ENCODE measurements at regions not wholly inside any gene's neighbourhood (a gene's known extent, or its start where the extent isn't known, plus 50 kb on each side); places are given as distances from the start of the nearest gene placed in this dataset.

- TF ChIP-seq TCF7L2 (IDR thresholded peaks at IDR 0.05; ENCODE audit: low read depth, low read length) (no peak), CTCF (IDR thresholded peaks at IDR 0.05 in 2 of 3, conservative IDR thresholded peaks at IDR 0.05 in 1 of 3; ENCODE audit: insufficient read depth in 2 of 3, low read depth in 1 of 3, low read length in 3 of 3) (no peak), MCM7 (IDR thresholded peaks at IDR 0.05) (no peak), TSHZ1 (CRISPR knock-in tag; IDR thresholded peaks at IDR 0.05) (no peak), RAD21 (CRISPR knock-in tag; conservative IDR thresholded peaks at IDR 0.05 in 1 of 2, IDR thresholded peaks at IDR 0.05 in 1 of 2) (no peak), PRPF4 (IDR thresholded peaks at IDR 0.05; ENCODE audit: insufficient read depth, low read depth, low read length, poor library complexity, severe bottlenecking) (no peak)
Observed at GRCh38 chr2:139353874-139354273, 573.7 kb upstream of the NXPH2 start.
